ENCODE measurements at regions not wholly inside any gene's neighbourhood (a gene's known extent, or its start where the extent isn't known, plus 50 kb on each side); places are given as distances from the start of the nearest gene placed in this dataset.

DNA sequence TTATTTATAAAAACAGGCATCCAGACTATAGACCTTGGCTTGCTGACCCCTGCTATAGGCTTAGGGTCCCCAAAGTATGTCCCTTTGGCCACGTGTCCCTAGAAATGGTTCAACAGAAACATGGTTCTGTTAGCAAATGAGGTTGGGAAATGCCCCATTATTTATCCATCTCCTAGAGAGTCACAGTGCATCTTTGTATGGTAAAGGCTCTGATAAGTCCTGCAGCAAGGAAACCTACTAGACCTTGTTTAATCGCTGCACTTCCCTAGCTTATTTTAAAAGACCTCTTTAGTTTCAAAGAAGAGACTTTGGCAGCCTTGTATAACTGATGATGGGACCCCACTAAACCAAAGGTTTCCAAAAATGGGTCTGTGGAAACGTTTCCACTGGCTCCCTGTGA lies 471.5 kb downstream of the MED13L start:
- H3K4me3 Mint-ChIP-seq: no peak overlapping the region
- peaks cover 2% of the 10 kb centered on the region for H3K36me3 Mint-ChIP-seq
- H3K27me3 Mint-ChIP-seq (ENCODE audit: low read depth): no peaks in the 10 kb centered on the region
- no peak overlapping the region for H3K27ac Mint-ChIP-seq
- TF ChIP-seq, protein P1, sequence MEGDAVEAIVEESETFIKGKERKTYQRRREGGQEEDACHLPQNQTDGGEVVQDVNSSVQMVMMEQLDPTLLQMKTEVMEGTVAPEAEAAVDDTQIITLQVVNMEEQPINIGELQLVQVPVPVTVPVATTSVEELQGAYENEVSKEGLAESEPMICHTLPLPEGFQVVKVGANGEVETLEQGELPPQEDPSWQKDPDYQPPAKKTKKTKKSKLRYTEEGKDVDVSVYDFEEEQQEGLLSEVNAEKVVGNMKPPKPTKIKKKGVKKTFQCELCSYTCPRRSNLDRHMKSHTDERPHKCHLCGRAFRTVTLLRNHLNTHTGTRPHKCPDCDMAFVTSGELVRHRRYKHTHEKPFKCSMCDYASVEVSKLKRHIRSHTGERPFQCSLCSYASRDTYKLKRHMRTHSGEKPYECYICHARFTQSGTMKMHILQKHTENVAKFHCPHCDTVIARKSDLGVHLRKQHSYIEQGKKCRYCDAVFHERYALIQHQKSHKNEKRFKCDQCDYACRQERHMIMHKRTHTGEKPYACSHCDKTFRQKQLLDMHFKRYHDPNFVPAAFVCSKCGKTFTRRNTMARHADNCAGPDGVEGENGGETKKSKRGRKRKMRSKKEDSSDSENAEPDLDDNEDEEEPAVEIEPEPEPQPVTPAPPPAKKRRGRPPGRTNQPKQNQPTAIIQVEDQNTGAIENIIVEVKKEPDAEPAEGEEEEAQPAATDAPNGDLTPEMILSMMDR (IDR thresholded peaks at IDR 0.05; ENCODE audit: unreplicated experiment): no peak
- no peak for DNase-seq (ENCODE audit: low spot score in 2 of 2, unreplicated experiment in 2 of 2)
- peaks cover 11% of the 10 kb centered on the region for H3K9me3 Mint-ChIP-seq
- H3K4me1 Mint-ChIP-seq: peaks cover 13% of the 10 kb centered on the region

DNA sequence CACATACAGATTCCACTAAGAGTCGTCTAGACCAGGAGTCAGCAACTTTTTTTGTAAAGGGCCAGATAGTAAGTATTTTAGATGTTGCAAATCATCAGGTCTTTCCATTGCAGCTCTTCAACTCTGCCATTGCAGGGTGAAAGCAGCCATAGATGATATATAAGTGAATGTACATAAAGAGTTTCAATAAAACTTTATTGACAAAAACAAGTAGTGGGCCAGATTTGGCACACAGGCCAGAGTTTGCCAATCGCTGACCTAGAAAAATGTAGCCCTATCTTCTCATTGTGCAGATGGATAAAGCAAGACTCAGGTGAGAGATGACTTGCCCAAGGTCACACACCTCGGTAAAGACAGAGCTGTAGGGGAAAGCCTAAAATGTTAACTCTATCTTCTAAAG lies 474.7 kb downstream of the MED13L start:
- H3K4me3 Mint-ChIP-seq: no peak overlapping the region
- TF ChIP-seq, protein P1 (IDR thresholded peaks at IDR 0.05; ENCODE audit: unreplicated experiment): no peak
- no peaks in the 10 kb centered on the region for H3K27me3 Mint-ChIP-seq (ENCODE audit: low read depth)
- peaks cover 3% of the 10 kb centered on the region for H3K4me1 Mint-ChIP-seq
- H3K9me3 Mint-ChIP-seq: peaks cover 11% of the 10 kb centered on the region
- no peak for DNase-seq (ENCODE audit: low spot score in 2 of 2, unreplicated experiment in 2 of 2)
- no peak overlapping the region for H3K27ac Mint-ChIP-seq
- peaks cover 2% of the 10 kb centered on the region for H3K36me3 Mint-ChIP-seq

DNA sequence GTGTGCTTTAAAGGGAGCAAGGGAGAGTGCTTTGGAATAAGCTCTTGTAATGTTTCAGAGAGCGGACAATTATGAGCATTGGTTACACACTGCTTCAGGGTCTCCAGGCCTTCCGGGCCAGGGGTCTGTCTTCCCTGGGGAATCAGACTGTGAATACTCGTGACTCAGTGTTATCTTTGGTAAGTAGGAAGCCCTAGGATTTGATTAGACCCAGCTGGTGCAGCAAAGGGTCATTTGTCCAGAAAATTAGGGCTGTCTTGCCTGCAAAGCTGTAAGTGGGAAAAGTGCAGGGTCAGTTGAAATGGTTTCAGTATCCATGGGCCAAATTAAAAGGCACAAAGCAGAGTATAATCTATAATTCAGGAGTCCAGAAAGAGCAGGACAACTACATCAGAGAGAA lies 475.6 kb downstream of the MED13L start:
- no peak for DNase-seq (ENCODE audit: low spot score in 2 of 2, unreplicated experiment in 2 of 2)
- H3K27me3 Mint-ChIP-seq (ENCODE audit: low read depth): no peaks in the 10 kb centered on the region
- no peak overlapping the region for H3K4me3 Mint-ChIP-seq
- H3K36me3 Mint-ChIP-seq: peaks cover 2% of the 10 kb centered on the region
- peaks cover 5% of the 10 kb centered on the region for H3K4me1 Mint-ChIP-seq
- TF ChIP-seq, protein P1 (IDR thresholded peaks at IDR 0.05; ENCODE audit: unreplicated experiment): no peak
- no peak overlapping the region for H3K27ac Mint-ChIP-seq
- peaks cover 11% of the 10 kb centered on the region for H3K9me3 Mint-ChIP-seq

DNA sequence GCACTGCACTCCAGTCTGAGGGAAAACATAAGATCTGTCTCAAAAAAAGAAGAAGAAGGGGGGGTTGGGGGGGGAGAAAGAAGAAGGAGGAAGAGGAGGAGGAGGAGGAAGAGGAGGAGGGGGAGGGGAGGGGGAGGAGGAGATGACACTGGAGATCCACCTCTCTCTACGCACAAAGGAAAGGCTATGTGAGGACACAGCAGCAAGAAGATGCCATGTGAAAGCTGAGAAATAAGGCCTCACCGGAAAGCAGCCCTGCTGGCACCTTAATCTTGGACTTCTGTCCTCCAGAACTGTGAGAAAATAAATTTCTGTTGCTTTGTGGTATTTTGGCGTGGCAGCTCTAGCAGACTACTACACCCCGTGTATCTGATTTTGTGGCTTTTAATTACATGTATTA lies 477.9 kb downstream of the MED13L start:
- Mint-ChIP-seq H3K4me3 (no peak overlapping the region), H3K27me3 (ENCODE audit: low read depth) (no peaks in the 10 kb centered on the region), H3K4me1 (peaks cover 7% of the 10 kb centered on the region), H3K36me3 (peaks cover 2% of the 10 kb centered on the region), H3K27ac (no peak overlapping the region), H3K9me3 (peaks cover 11% of the 10 kb centered on the region)
- TF ChIP-seq, protein P1 (IDR thresholded peaks at IDR 0.05; ENCODE audit: unreplicated experiment): no peak
- no peak for DNase-seq (ENCODE audit: low spot score in 2 of 2, unreplicated experiment in 2 of 2)

DNA sequence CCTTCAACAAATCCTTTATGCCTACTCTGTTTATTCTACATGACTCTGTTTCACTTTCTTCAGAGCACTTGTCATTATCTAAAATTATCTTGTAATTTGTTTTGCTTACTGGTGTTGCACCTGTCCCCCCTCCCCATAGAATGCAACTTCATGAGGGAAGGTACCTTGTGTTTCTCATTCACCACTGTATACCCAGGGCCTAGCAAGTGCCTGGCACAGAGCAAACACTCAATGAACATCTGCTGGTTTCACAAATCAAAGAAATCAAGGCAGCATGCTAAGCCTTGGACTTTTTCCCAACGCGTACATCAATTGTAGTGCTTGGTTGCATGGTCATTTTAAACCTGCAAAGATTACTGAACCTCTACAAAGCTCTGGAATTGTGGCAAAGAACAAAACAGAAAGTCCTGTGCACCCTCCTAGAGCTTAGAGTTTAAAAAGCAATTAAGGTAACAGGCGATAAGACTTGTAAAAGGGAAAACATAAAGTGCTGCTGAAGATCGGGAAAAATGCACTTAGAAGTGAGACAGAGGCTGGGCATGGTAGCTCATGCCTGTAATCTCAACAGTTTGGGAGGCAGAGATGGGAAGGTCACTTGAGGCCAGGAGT lies 479.1 kb downstream of the MED13L start:
- Mint-ChIP-seq H3K9me3 (peaks cover 11% of the 10 kb centered on the region), H3K27ac (no peak overlapping the region), H3K4me3 (no peak overlapping the region), H3K36me3 (peaks cover 2% of the 10 kb centered on the region), H3K4me1 (peaks cover 7% of the 10 kb centered on the region), H3K27me3 (ENCODE audit: low read depth) (no peaks in the 10 kb centered on the region)
- TF ChIP-seq, protein P1 (IDR thresholded peaks at IDR 0.05; ENCODE audit: unreplicated experiment): no peak
- DNase-seq (ENCODE audit: low spot score in 2 of 2, unreplicated experiment in 2 of 2): no peak

DNA sequence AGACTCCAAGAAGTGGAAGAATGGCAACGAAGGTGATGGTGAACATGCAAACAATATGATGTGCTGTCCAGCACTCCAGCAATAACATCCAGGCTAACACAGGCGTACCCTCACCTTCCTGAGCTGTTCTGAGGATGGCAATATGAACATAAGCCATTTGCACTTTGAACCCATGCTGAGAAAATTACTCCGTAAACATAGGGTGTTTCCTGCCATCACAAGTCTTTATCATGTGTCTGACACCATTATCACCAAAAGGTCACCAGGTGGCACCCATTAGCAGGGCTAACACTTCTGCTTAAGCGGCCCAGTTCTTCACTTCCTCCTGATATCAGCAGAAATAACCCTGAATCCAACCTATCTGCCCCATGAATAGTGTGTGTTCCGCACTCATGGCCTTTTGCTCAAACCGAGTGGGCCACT lies 482.8 kb downstream of the MED13L start:
- Mint-ChIP-seq H3K4me1 (peaks cover 4% of the 10 kb centered on the region), H3K9me3 (no peaks in the 10 kb centered on the region), H3K27me3 (ENCODE audit: low read depth) (no peaks in the 10 kb centered on the region), H3K36me3 (no peaks in the 10 kb centered on the region), H3K27ac (no peak overlapping the region), H3K4me3 (no peak overlapping the region)
- TF ChIP-seq, protein P1 (IDR thresholded peaks at IDR 0.05; ENCODE audit: unreplicated experiment): no peak
- DNase-seq (ENCODE audit: low spot score in 2 of 2, unreplicated experiment in 2 of 2): no peak
